ENCODE measurements at regions not wholly inside any gene's neighbourhood (a gene's known extent, or its start where the extent isn't known, plus 50 kb on each side); places are given as distances from the start of the nearest gene placed in this dataset.

DNA sequence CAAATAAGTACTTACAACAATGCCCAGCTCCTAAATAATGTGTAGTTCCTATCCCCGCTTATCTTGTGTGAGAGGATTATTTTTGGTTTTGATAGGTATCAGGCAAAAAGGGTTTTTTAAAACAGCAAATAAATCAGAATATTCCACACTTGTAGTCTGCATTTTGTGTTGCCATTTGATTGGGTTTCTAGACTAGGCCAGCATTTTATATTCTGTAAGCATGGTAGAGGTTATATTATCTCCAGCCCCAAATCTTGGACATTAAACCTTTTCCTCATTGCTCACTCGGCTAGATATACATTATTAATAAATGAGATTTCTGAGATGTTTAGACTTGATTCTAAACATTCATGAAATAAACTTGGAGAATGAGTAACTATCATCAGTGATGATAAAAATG lies 165.7 kb upstream of the C1orf21 start:
- TF ChIP-seq, protein P1, sequence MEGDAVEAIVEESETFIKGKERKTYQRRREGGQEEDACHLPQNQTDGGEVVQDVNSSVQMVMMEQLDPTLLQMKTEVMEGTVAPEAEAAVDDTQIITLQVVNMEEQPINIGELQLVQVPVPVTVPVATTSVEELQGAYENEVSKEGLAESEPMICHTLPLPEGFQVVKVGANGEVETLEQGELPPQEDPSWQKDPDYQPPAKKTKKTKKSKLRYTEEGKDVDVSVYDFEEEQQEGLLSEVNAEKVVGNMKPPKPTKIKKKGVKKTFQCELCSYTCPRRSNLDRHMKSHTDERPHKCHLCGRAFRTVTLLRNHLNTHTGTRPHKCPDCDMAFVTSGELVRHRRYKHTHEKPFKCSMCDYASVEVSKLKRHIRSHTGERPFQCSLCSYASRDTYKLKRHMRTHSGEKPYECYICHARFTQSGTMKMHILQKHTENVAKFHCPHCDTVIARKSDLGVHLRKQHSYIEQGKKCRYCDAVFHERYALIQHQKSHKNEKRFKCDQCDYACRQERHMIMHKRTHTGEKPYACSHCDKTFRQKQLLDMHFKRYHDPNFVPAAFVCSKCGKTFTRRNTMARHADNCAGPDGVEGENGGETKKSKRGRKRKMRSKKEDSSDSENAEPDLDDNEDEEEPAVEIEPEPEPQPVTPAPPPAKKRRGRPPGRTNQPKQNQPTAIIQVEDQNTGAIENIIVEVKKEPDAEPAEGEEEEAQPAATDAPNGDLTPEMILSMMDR (IDR thresholded peaks at IDR 0.05), result no peak
- no peak for TF ChIP-seq RNF2 (IDR thresholded peaks at IDR 0.05; ENCODE audit: borderline replicate concordance, low read depth)
- no peak for TF ChIP-seq SREBF2 (IDR thresholded peaks at IDR 0.05)
- no peak for TF ChIP-seq RFX5 (IDR thresholded peaks at IDR 0.05)
- no peak for TF ChIP-seq CEBPB (IDR thresholded peaks at IDR 0.05)

Data from A549 (cell line).